ENCODE measurements at regions not wholly inside any gene's neighbourhood (a gene's known extent, or its start where the extent isn't known, plus 50 kb on each side); places are given as distances from the start of the nearest gene placed in this dataset.

- H3K36me3 ChIP-seq (ENCODE audit: insufficient read depth, low read length): no peaks in the 10 kb centered on the region
- no peak overlapping the region for H3K9ac ChIP-seq (ENCODE audit: low read depth, low read length)
- H3K4me1 ChIP-seq (ENCODE audit: insufficient read depth, low read length): 0 out of 2 replicates have a peak, but pooled peaks cover 5% of the 10 kb centered on the region
- H3K9me3 ChIP-seq (ENCODE audit: control insufficient read depth, insufficient read depth, low read length): no peaks in the 10 kb centered on the region
These were observed 407.1 kb downstream of the VPS13C start for GRCh38 chr15:61653110-61653509.

- Histone ChIP-seq H3K36me3 (ENCODE audit: insufficient read depth, low read length) (no peaks in the 10 kb centered on the region), H3K9ac (ENCODE audit: low read depth, low read length) (no peak overlapping the region), H3K4me1 (ENCODE audit: insufficient read depth, low read length) (0 out of 2 replicates have a peak, but pooled peaks cover 5% of the 10 kb centered on the region), H3K9me3 (ENCODE audit: control insufficient read depth, insufficient read depth, low read length) (no peaks in the 10 kb centered on the region)
These were observed 409.0 kb downstream of the VPS13C start for GRCh38 chr15:61651267-61651666.

- H3K9ac ChIP-seq (ENCODE audit: low read depth, low read length): no peak overlapping the region
- no peaks in the 10 kb centered on the region for H3K9me3 ChIP-seq (ENCODE audit: control insufficient read depth, insufficient read depth, low read length)
- no peaks in the 10 kb centered on the region for H3K36me3 ChIP-seq (ENCODE audit: insufficient read depth, low read length)
- H3K4me1 ChIP-seq (ENCODE audit: insufficient read depth, low read length): 0 out of 2 replicates have a peak, but pooled peaks cover 5% of the 10 kb centered on the region
These were observed 411.2 kb downstream of the VPS13C start for GRCh38 chr15:61649046-61649445.

- Histone ChIP-seq H3K4me1 (ENCODE audit: insufficient read depth, low read length) (peaks cover 7% of the 10 kb centered on the region; the same call in 1 of the 2 replicates), H3K9ac (ENCODE audit: low read depth, low read length) (no peak overlapping the region), H3K36me3 (ENCODE audit: insufficient read depth, low read length) (no peaks in the 10 kb centered on the region)
These were observed 415.4 kb upstream of the RORA start for GRCh38 chr15:61644550-61644949.

GRCh38 chr15:61641645-61642044 lies 412.5 kb upstream of the RORA start:
- Histone ChIP-seq H3K4me1 (ENCODE audit: insufficient read depth, low read length) (peaks cover 7% of the 10 kb centered on the region; the same call in 1 of the 2 replicates), H3K9me3 (ENCODE audit: control insufficient read depth, insufficient read depth, low read length) (no peaks in the 10 kb centered on the region), H3K9ac (ENCODE audit: low read depth, low read length) (no peak overlapping the region), H3K36me3 (ENCODE audit: insufficient read depth, low read length) (no peaks in the 10 kb centered on the region)

More at GRCh38 chr15:61644550-61644949, 415.4 kb upstream of the RORA start:
- no peaks in the 10 kb centered on the region for H3K9me3 ChIP-seq (ENCODE audit: control insufficient read depth, insufficient read depth, low read length)

GRCh38 chr15:61640756-61641155 lies 411.7 kb upstream of the RORA start:
- Histone ChIP-seq H3K9me3 (ENCODE audit: control insufficient read depth, insufficient read depth, low read length) (no peaks in the 10 kb centered on the region), H3K9ac (ENCODE audit: low read depth, low read length) (no peak overlapping the region), H3K36me3 (ENCODE audit: insufficient read depth, low read length) (no peaks in the 10 kb centered on the region), H3K4me1 (ENCODE audit: insufficient read depth, low read length) (peaks cover 7% of the 10 kb centered on the region; the same call in 1 of the 2 replicates)

- Histone ChIP-seq H3K9ac (ENCODE audit: low read depth, low read length) (no peak overlapping the region), H3K36me3 (ENCODE audit: insufficient read depth, low read length) (no peaks in the 10 kb centered on the region), H3K9me3 (ENCODE audit: control insufficient read depth, insufficient read depth, low read length) (no peaks in the 10 kb centered on the region), H3K4me1 (ENCODE audit: insufficient read depth, low read length) (peaks cover 7% of the 10 kb centered on the region; the same call in 1 of the 2 replicates)
These were observed 410.4 kb upstream of the RORA start for GRCh38 chr15:61639491-61639890.

- H3K9me3 ChIP-seq (ENCODE audit: control insufficient read depth, insufficient read depth, low read length): no peaks in the 10 kb centered on the region
- no peaks in the 10 kb centered on the region for H3K36me3 ChIP-seq (ENCODE audit: insufficient read depth, low read length)
- no peak overlapping the region for H3K9ac ChIP-seq (ENCODE audit: low read depth, low read length)
- no peaks in the 10 kb centered on the region for H3K4me1 ChIP-seq (ENCODE audit: insufficient read depth, low read length)
These were observed 405.7 kb upstream of the RORA start for GRCh38 chr15:61634837-61635236.

GRCh38 chr15:61633951-61634350 lies 404.8 kb upstream of the RORA start:
- H3K4me1 ChIP-seq (ENCODE audit: insufficient read depth, low read length): no peaks in the 10 kb centered on the region
- no peaks in the 10 kb centered on the region for H3K36me3 ChIP-seq (ENCODE audit: insufficient read depth, low read length)
- no peak overlapping the region for H3K9ac ChIP-seq (ENCODE audit: low read depth, low read length)
- H3K9me3 ChIP-seq (ENCODE audit: control insufficient read depth, insufficient read depth, low read length): no peaks in the 10 kb centered on the region

GRCh38 chr15:61629269-61629668 lies 400.2 kb upstream of the RORA start:
- Histone ChIP-seq H3K9me3 (ENCODE audit: control insufficient read depth, insufficient read depth, low read length) (no peaks in the 10 kb centered on the region), H3K9ac (ENCODE audit: low read depth, low read length) (no peak overlapping the region), H3K36me3 (ENCODE audit: insufficient read depth, low read length) (no peaks in the 10 kb centered on the region), H3K4me1 (ENCODE audit: insufficient read depth, low read length) (no peaks in the 10 kb centered on the region)

GRCh38 chr15:61624950-61625349 lies 395.8 kb upstream of the RORA start:
- H3K9ac ChIP-seq (ENCODE audit: low read depth, low read length): no peak overlapping the region
- H3K4me1 ChIP-seq (ENCODE audit: insufficient read depth, low read length): no peaks in the 10 kb centered on the region
- no peaks in the 10 kb centered on the region; the same call in 1 of the 2 replicates for H3K36me3 ChIP-seq (ENCODE audit: insufficient read depth, low read length)
- no peaks in the 10 kb centered on the region for H3K9me3 ChIP-seq (ENCODE audit: control insufficient read depth, insufficient read depth, low read length)

- Histone ChIP-seq H3K9ac (ENCODE audit: low read depth, low read length) (no peak overlapping the region), H3K9me3 (ENCODE audit: control insufficient read depth, insufficient read depth, low read length) (no peaks in the 10 kb centered on the region), H3K36me3 (ENCODE audit: insufficient read depth, low read length) (no peaks in the 10 kb centered on the region; the same call in 1 of the 2 replicates), H3K4me1 (ENCODE audit: insufficient read depth, low read length) (no peaks in the 10 kb centered on the region)
These were observed 394.6 kb upstream of the RORA start for GRCh38 chr15:61623746-61624145.

GRCh38 chr15:61621865-61622264 lies 392.8 kb upstream of the RORA start:
- no peak overlapping the region for H3K9ac ChIP-seq (ENCODE audit: low read depth, low read length)
- H3K36me3 ChIP-seq (ENCODE audit: insufficient read depth, low read length): no peaks in the 10 kb centered on the region; the same call in 1 of the 2 replicates
- H3K9me3 ChIP-seq (ENCODE audit: control insufficient read depth, insufficient read depth, low read length): no peaks in the 10 kb centered on the region
- H3K4me1 ChIP-seq (ENCODE audit: insufficient read depth, low read length): no peaks in the 10 kb centered on the region

- no peaks in the 10 kb centered on the region for H3K4me1 ChIP-seq (ENCODE audit: insufficient read depth, low read length)
- no peak overlapping the region for H3K9ac ChIP-seq (ENCODE audit: low read depth, low read length)
- no peaks in the 10 kb centered on the region for H3K9me3 ChIP-seq (ENCODE audit: control insufficient read depth, insufficient read depth, low read length)
- H3K36me3 ChIP-seq (ENCODE audit: insufficient read depth, low read length): no peaks in the 10 kb centered on the region; the same call in 1 of the 2 replicates
These were observed 392.0 kb upstream of the RORA start for GRCh38 chr15:61621146-61621545.

- H3K4me1 ChIP-seq (ENCODE audit: insufficient read depth, low read length): no peaks in the 10 kb centered on the region
- no peaks in the 10 kb centered on the region; the same call in 1 of the 2 replicates for H3K36me3 ChIP-seq (ENCODE audit: insufficient read depth, low read length)
- no peak overlapping the region for H3K9ac ChIP-seq (ENCODE audit: low read depth, low read length)
- H3K9me3 ChIP-seq (ENCODE audit: control insufficient read depth, insufficient read depth, low read length): no peaks in the 10 kb centered on the region
These were observed 391.0 kb upstream of the RORA start for GRCh38 chr15:61620151-61620550.

- Histone ChIP-seq H3K4me1 (ENCODE audit: insufficient read depth, low read length) (no peaks in the 10 kb centered on the region), H3K36me3 (ENCODE audit: insufficient read depth, low read length) (no peaks in the 10 kb centered on the region), H3K9me3 (ENCODE audit: control insufficient read depth, insufficient read depth, low read length) (no peaks in the 10 kb centered on the region), H3K9ac (ENCODE audit: low read depth, low read length) (no peak overlapping the region)
These were observed 384.6 kb upstream of the RORA start for GRCh38 chr15:61613729-61614128.

All from ES-I3 (cell line).